ENCODE measurements at regions not wholly inside any gene's neighbourhood (a gene's known extent, or its start where the extent isn't known, plus 50 kb on each side); places are given as distances from the start of the nearest gene placed in this dataset.
A peak's percentile ranks its signal among the peaks of the same experiment; 100 is the strongest.

GRCh38 chr5:164578911-164579310 is 1073.5 kb downstream of the MAT2B start:
- TF ChIP-seq OSR1 (CRISPR knock-in tag; IDR thresholded peaks at IDR 0.05) (no peak), ZNF70 (CRISPR knock-in tag; IDR thresholded peaks at IDR 0.05) (no peak), RARB (CRISPR knock-in tag; IDR thresholded peaks at IDR 0.05) (no peak), ESRRG (CRISPR knock-in tag; IDR thresholded peaks at IDR 0.05) (peak; percentile 97), BACH2 (CRISPR knock-in tag; IDR thresholded peaks at IDR 0.05; ENCODE audit: borderline replicate concordance) (no peak), POU6F1 (CRISPR knock-in tag; IDR thresholded peaks at IDR 0.05; ENCODE audit: borderline replicate concordance, low read depth) (peak; percentile 79; the same call in 1 of the 2 replicates), ARNTL (CRISPR knock-in tag; IDR thresholded peaks at IDR 0.05; ENCODE audit: borderline replicate concordance, low read depth) (0 out of 2 replicates have a peak, but pooled peaks have one; percentile 23), CSDC2 (CRISPR knock-in tag; IDR thresholded peaks at IDR 0.05) (no peak; the same call in 1 of the 2 replicates), ZNF8 (CRISPR knock-in tag; IDR thresholded peaks at IDR 0.05) (peak; percentile 48; the same call in 1 of the 2 replicates), ZFP30 (CRISPR knock-in tag; IDR thresholded peaks at IDR 0.05) (no peak), ZNF565 (CRISPR knock-in tag; conservative IDR thresholded peaks at IDR 0.05; ENCODE audit: low read depth) (no peak)

Data from SK-N-SH treated with all-trans-retinoic acid at 6 μM for 48 hours (cell line).